Activated CD4-positive, alpha-beta T cell treated with anti-CD3 and anti-CD28 coated beads, Interleukin-2, amount 50 U/mL, for 1 hour (primary cell): ENCODE measurements at regions not wholly inside any gene's neighbourhood (a gene's known extent, or its start where the extent isn't known, plus 50 kb on each side); places are given as distances from the start of the nearest gene placed in this dataset.

Experiments used
- DNase-seq: peaks from one replicate; pipeline ENCODE4 v3.0.0-alpha.2; 2020

DNA sequence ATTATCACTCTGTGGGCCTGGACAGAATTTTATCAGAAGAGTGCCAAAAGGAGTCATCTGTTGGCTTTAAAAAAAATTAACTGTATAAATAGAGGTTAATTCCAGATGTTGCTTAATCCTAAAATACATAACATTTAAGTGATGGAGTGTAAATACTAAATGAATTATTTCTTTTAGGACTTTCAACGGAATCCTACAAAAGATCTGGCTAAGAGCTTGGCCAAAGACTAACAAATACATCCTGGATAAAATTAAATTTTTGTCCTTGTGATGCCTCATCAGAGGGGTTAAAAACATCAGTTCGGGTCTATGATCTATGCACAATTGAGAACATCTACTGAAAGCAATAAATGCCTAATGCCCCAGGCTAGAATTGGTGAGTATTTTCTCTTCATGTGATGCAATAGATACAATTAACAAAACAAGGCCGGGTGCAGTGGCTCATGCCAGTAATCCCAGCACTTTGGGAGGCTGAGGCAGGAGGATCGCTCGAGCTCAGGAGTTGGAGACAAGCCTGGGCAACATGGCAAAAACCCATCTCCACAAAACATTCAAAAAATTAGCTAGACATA is 49.8 kb upstream of the RAP1B start:
- DNase-seq, result no peak
